ENCODE measurements at regions not wholly inside any gene's neighbourhood (a gene's known extent, or its start where the extent isn't known, plus 50 kb on each side); places are given as distances from the start of the nearest gene placed in this dataset.

DNA sequence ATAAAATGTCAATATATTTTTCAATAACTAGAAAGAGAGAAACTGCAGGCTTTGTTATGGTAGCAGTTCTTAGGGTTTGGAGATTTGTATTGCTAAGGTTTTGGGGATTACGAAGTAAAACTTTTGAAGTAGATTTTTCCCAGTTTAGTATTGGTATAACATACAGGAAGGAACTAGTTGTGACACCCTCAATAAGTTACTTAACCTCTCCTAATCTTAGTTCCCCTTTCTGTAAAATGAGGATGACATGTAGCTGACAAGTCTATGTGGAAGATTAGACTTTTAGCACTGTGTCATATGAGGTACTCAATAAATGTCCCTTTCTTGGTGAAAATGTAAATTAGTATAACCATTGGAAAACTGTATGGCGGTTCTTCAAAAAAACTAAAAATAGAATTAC lies 73.4 kb upstream of the ATG10 start:
- no peak overlapping the region for H3K4me3 ChIP-seq (ENCODE audit: insufficient read depth, low read depth, low read length)
- 72% methylated on average over 2 of the region's 2 CpGs; no CpG with 5 or more reads in 1 of the 2 experiments for whole genome bisulfite sequencing, 2 experiments
- H3K27ac ChIP-seq (ENCODE audit: insufficient read depth, low read depth, low read length, poor library complexity, severe bottlenecking), result no peak overlapping the region
- no peaks in the 10 kb centered on the region for H3K4me1 ChIP-seq (ENCODE audit: control insufficient read depth, insufficient read depth, low read length)
- no peaks in the 10 kb centered on the region for H3K36me3 ChIP-seq (ENCODE audit: control insufficient read depth, insufficient read depth, low read length)
- no peaks in the 10 kb centered on the region for H3K27me3 ChIP-seq (ENCODE audit: control insufficient read depth, insufficient read depth, low read length, poor library complexity, severe bottlenecking)
- no peaks in the 10 kb centered on the region for H3K9me3 ChIP-seq (ENCODE audit: control insufficient read depth, low read length)

DNA sequence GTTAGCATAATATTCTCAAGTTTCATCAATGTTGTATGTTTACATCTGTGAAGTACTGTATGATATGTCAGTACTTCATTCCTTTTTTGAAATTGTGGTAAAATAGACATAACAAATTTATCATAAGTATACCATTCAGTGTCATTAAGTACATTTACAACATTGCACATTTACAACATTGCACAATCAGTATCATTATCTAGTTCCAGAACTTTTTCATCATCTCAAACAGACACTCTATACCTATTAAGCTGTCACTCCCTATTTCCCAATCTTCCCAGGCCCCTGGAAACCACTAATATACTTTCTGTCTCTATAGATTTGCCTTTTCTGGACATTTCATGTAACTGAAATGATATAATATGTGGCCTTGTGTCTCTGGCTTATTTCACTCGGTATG lies 75.1 kb upstream of the ATG10 start:
- 100% methylated on average over 1 of the region's 1 CpG for WGBS, 2 experiments
- H3K4me3 ChIP-seq (ENCODE audit: insufficient read depth, low read depth, low read length), result no peak overlapping the region
- H3K9me3 ChIP-seq (ENCODE audit: control insufficient read depth, low read length), result no peaks in the 10 kb centered on the region
- no peaks in the 10 kb centered on the region for H3K36me3 ChIP-seq (ENCODE audit: control insufficient read depth, insufficient read depth, low read length)
- H3K27me3 ChIP-seq (ENCODE audit: control insufficient read depth, insufficient read depth, low read length, poor library complexity, severe bottlenecking), result no peaks in the 10 kb centered on the region
- no peak overlapping the region for H3K27ac ChIP-seq (ENCODE audit: insufficient read depth, low read depth, low read length, poor library complexity, severe bottlenecking)
- no peaks in the 10 kb centered on the region for H3K4me1 ChIP-seq (ENCODE audit: control insufficient read depth, insufficient read depth, low read length)

DNA sequence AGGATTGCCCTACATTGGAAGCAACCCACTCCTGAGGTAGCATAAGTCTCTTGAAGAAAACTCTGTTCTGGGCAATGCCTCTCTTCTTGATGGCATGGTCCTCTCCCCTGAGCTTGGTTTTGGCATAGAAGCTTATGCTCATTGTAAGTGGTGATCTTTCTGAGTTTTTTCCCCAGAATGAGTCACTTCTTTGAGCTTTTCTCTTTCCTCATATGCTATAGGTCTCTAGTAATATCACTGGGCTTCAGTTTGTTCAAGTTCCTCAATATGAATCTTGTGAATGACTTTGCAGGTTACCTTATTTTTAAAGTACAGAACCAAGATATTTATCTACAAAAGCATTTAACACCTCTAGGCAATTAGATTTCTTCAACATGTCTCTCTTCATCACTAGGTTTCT lies 76.5 kb upstream of the ATG10 start:
- no peaks in the 10 kb centered on the region for H3K36me3 ChIP-seq (ENCODE audit: control insufficient read depth, insufficient read depth, low read length)
- H3K9me3 ChIP-seq (ENCODE audit: control insufficient read depth, low read length), result no peaks in the 10 kb centered on the region
- H3K27ac ChIP-seq (ENCODE audit: insufficient read depth, low read depth, low read length, poor library complexity, severe bottlenecking), result no peak overlapping the region
- no peaks in the 10 kb centered on the region for H3K4me1 ChIP-seq (ENCODE audit: control insufficient read depth, insufficient read depth, low read length)
- H3K27me3 ChIP-seq (ENCODE audit: control insufficient read depth, insufficient read depth, low read length, poor library complexity, severe bottlenecking), result no peaks in the 10 kb centered on the region
- no peak overlapping the region for H3K4me3 ChIP-seq (ENCODE audit: insufficient read depth, low read depth, low read length)

DNA sequence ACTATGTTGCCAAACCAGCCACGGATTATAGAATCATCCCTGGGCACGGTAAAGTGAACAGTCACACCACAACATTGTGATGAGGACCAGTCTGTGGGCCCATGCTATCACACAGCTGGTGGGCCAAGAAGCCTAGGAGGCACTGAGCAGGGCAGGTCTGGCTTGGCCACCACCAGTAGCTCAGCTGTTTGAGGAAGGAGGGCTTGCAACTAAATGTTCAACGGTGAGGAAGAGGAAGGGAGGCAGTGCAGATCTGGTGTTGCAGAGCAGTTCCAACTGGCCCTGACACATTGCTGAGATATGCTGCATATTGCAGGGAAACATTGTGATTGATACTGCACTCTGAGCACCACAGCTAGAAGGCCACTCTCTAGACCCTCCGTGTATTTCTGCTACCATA lies 77.9 kb upstream of the ATG10 start:
- WGBS, 2 experiments, result 70 to 72% methylated on average over 4 of the region's 4 CpGs
- Histone ChIP-seq H3K4me1 (ENCODE audit: control insufficient read depth, insufficient read depth, low read length) (no peaks in the 10 kb centered on the region), H3K4me3 (ENCODE audit: insufficient read depth, low read depth, low read length) (no peak overlapping the region), H3K27me3 (ENCODE audit: control insufficient read depth, insufficient read depth, low read length, poor library complexity, severe bottlenecking) (no peaks in the 10 kb centered on the region), H3K27ac (ENCODE audit: insufficient read depth, low read depth, low read length, poor library complexity, severe bottlenecking) (no peak overlapping the region), H3K9me3 (ENCODE audit: control insufficient read depth, low read length) (no peaks in the 10 kb centered on the region), H3K36me3 (ENCODE audit: control insufficient read depth, insufficient read depth, low read length) (no peaks in the 10 kb centered on the region)

DNA sequence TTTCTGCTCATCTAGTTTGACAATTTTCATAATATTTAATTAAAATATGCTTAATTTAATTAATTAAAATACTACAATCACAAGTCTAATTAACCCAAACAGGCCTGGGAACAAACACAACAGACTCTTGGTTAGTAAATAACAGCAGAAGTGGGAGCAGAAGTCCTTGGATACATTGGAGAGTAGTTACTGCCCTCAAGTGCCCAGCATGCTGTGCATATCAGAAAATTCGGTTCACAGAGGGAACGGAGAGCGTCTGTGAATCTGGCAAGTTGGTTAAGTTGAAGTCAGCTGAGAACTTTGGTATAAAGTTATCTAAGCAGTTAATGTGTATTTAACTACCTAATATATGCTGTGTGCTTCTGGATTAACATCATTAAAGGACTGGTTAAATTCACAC lies 87.0 kb upstream of the ATG10 start:
- Histone ChIP-seq H3K4me1 (ENCODE audit: control insufficient read depth, insufficient read depth, low read length) (no peaks in the 10 kb centered on the region), H3K27me3 (ENCODE audit: control insufficient read depth, insufficient read depth, low read length, poor library complexity, severe bottlenecking) (no peaks in the 10 kb centered on the region), H3K9me3 (ENCODE audit: control insufficient read depth, low read length) (no peaks in the 10 kb centered on the region), H3K27ac (ENCODE audit: insufficient read depth, low read depth, low read length, poor library complexity, severe bottlenecking) (no peak overlapping the region), H3K4me3 (ENCODE audit: insufficient read depth, low read depth, low read length) (no peak overlapping the region), H3K36me3 (ENCODE audit: control insufficient read depth, insufficient read depth, low read length) (no peaks in the 10 kb centered on the region)
- 88 to 91% methylated on average over 3 of the region's 3 CpGs for WGBS, 2 experiments

DNA sequence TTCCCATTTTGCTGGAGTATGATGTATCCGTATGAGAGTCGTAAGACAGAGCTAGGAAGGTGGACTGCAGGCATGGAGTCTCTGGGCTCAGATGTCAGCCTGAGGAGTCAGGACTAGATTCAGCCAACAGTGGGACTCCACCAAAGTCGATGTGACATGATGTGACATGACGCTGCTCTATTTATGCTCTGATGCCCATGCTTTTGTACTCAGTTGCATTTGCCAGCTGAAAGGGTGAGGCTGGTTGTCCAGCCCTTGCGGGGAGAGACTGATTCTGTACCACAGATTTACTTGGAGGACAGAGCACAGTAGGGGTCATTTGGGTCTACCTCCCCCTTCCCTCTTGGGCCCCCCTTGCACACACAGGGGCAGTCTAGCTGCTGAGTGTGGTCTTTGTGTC lies 88.5 kb upstream of the ATG10 start:
- H3K27ac ChIP-seq (ENCODE audit: insufficient read depth, low read depth, low read length, poor library complexity, severe bottlenecking), result no peak overlapping the region
- no peaks in the 10 kb centered on the region for H3K4me1 ChIP-seq (ENCODE audit: control insufficient read depth, insufficient read depth, low read length)
- no peaks in the 10 kb centered on the region for H3K27me3 ChIP-seq (ENCODE audit: control insufficient read depth, insufficient read depth, low read length, poor library complexity, severe bottlenecking)
- H3K4me3 ChIP-seq (ENCODE audit: insufficient read depth, low read depth, low read length), result no peak overlapping the region
- 91 to 96% methylated on average over 5 of the region's 5 CpGs for WGBS, 2 experiments
- no peaks in the 10 kb centered on the region for H3K9me3 ChIP-seq (ENCODE audit: control insufficient read depth, low read length)
- no peaks in the 10 kb centered on the region for H3K36me3 ChIP-seq (ENCODE audit: control insufficient read depth, insufficient read depth, low read length)

DNA sequence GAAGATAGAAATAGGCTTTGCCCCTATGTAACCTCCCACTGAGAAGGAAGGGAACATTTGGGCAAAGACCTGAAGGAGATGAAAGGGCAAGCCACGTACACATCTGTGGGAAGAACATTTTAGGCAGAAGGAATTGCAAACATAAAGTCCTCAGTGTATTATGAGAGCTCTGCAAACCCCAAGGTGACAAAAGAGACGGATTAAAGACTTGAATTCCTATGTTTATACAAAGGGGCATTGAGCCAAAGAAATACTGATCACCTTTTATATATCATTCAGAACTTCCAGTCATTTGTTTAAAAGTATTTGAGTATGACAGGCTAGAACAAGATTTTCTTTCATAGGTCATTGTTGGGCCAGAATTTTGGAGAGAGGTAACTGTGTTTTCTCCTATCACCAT lies 90.2 kb upstream of the ATG10 start:
- H3K9me3 ChIP-seq (ENCODE audit: control insufficient read depth, low read length), result no peaks in the 10 kb centered on the region
- H3K36me3 ChIP-seq (ENCODE audit: control insufficient read depth, insufficient read depth, low read length), result no peaks in the 10 kb centered on the region
- H3K27me3 ChIP-seq (ENCODE audit: control insufficient read depth, insufficient read depth, low read length, poor library complexity, severe bottlenecking), result no peaks in the 10 kb centered on the region
- no peak overlapping the region for H3K4me3 ChIP-seq (ENCODE audit: insufficient read depth, low read depth, low read length)
- H3K27ac ChIP-seq (ENCODE audit: insufficient read depth, low read depth, low read length, poor library complexity, severe bottlenecking), result no peak overlapping the region
- no peaks in the 10 kb centered on the region for H3K4me1 ChIP-seq (ENCODE audit: control insufficient read depth, insufficient read depth, low read length)
- WGBS, 2 experiments, result 72 to 80% methylated on average over 2 of the region's 2 CpGs

DNA sequence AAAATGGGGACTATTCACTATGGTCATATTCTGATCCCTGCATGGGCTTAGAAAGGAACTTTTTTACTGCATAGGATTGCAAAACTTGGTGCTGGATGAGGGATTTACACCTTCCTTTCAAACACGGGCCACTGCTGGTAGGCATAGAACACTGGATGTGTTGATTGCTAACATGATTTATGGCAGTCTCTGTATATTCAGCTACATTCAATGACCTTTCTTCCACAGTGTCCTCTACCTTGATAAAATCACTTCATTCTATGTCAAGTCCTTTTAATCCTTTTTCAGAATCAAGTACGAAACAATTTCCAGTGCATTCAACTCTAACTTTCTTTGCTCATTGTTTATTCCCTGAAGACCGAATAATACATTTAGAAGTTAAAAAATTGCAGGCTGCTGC lies 91.9 kb upstream of the ATG10 start:
- Histone ChIP-seq H3K9me3 (ENCODE audit: control insufficient read depth, low read length) (no peaks in the 10 kb centered on the region), H3K27ac (ENCODE audit: insufficient read depth, low read depth, low read length, poor library complexity, severe bottlenecking) (no peak overlapping the region), H3K4me3 (ENCODE audit: insufficient read depth, low read depth, low read length) (no peak overlapping the region), H3K27me3 (ENCODE audit: control insufficient read depth, insufficient read depth, low read length, poor library complexity, severe bottlenecking) (no peaks in the 10 kb centered on the region), H3K4me1 (ENCODE audit: control insufficient read depth, insufficient read depth, low read length) (no peaks in the 10 kb centered on the region), H3K36me3 (ENCODE audit: control insufficient read depth, insufficient read depth, low read length) (no peaks in the 10 kb centered on the region)
- 94 to 95% methylated on average over 3 of the region's 3 CpGs for WGBS, 2 experiments

DNA sequence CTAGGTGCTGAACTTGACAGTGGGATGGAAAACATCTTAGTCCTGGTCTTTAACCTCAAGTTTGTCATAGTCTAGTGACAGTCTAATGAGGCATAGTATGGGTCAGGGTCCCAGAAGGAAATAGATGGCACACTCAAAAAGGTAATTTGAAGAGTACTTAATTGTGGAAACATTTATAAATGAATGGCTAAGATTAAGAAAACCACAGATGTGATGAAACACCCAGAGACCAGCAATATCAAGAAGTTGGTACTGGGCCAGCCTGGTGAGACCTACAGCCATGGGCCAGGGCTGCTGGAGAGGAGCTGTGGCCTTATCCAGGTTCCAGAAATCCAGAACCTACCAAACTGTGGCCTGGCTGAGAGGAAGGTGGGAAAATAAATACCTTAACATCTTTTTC lies 93.5 kb upstream of the ATG10 start:
- Histone ChIP-seq H3K4me1 (ENCODE audit: control insufficient read depth, insufficient read depth, low read length) (no peaks in the 10 kb centered on the region), H3K9me3 (ENCODE audit: control insufficient read depth, low read length) (no peaks in the 10 kb centered on the region), H3K36me3 (ENCODE audit: control insufficient read depth, insufficient read depth, low read length) (no peaks in the 10 kb centered on the region), H3K27me3 (ENCODE audit: control insufficient read depth, insufficient read depth, low read length, poor library complexity, severe bottlenecking) (no peaks in the 10 kb centered on the region), H3K4me3 (ENCODE audit: insufficient read depth, low read depth, low read length) (no peak overlapping the region), H3K27ac (ENCODE audit: insufficient read depth, low read depth, low read length, poor library complexity, severe bottlenecking) (no peak overlapping the region)

DNA sequence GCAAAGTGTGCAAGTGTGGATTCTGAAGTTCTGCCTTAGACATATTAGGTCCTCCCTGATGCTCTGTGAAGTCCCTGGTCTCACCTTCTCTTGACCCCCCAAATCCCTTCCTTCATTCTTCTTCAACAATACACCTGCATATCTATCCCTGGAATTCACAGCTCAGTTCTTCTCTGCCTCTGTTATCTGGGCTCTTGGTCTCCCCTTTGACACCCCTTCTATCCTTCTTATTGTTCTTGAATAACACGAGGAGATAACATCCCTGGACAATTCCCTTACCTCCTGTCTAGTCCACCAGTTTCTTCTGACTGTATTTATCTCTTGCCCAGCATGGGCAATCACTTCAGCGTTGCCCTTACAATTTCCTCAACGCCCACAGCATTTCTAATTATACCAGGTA lies 104.8 kb upstream of the ATG10 start:
- Histone ChIP-seq H3K9me3 (ENCODE audit: control insufficient read depth, low read length) (no peaks in the 10 kb centered on the region), H3K36me3 (ENCODE audit: control insufficient read depth, insufficient read depth, low read length) (no peaks in the 10 kb centered on the region), H3K27ac (ENCODE audit: insufficient read depth, low read depth, low read length, poor library complexity, severe bottlenecking) (no peak overlapping the region), H3K4me3 (ENCODE audit: insufficient read depth, low read depth, low read length) (no peak overlapping the region), H3K4me1 (ENCODE audit: control insufficient read depth, insufficient read depth, low read length) (peaks cover 3% of the 10 kb centered on the region), H3K27me3 (ENCODE audit: control insufficient read depth, insufficient read depth, low read length, poor library complexity, severe bottlenecking) (no peaks in the 10 kb centered on the region)
- WGBS, 2 experiments, result 93 to 95% methylated on average over 3 of the region's 3 CpGs

DNA sequence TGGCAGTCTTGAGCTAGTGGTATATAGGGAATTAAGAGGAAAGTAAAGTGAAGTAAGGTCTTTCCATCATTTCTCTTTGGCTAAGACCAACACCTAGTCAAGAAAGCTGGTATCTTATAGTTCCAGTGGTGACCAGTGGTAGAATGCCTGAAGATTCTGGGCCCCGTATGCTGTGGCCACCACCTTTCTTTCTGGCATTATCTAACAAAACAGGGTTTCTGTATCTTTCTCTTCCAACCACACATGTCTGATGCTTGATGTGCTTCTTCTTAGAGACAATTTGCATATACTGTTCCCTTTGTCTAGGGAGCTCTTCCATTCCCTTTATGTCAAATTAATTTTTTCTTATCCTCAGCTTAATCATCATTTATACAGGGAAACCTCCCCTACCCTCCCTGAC lies 109.9 kb upstream of the SSBP2 start:
- Histone ChIP-seq H3K4me3 (ENCODE audit: insufficient read depth, low read depth, low read length) (no peak overlapping the region), H3K27ac (ENCODE audit: insufficient read depth, low read depth, low read length, poor library complexity, severe bottlenecking) (no peak overlapping the region), H3K27me3 (ENCODE audit: control insufficient read depth, insufficient read depth, low read length, poor library complexity, severe bottlenecking) (no peaks in the 10 kb centered on the region), H3K36me3 (ENCODE audit: control insufficient read depth, insufficient read depth, low read length) (no peaks in the 10 kb centered on the region), H3K9me3 (ENCODE audit: control insufficient read depth, low read length) (no peaks in the 10 kb centered on the region), H3K4me1 (ENCODE audit: control insufficient read depth, insufficient read depth, low read length) (peaks cover 13% of the 10 kb centered on the region)
- 91 to 95% methylated on average over 1 of the region's 1 CpG for WGBS, 2 experiments

Data from ectodermal cell (in vitro differentiated cells).